Stimulated activated CD8-positive, alpha-beta memory T cell treated with anti-CD3 and anti-CD28 coated beads, Interleukin-15, amount 100 ng/mL, for 1 hour (primary cell): ENCODE measurements at regions not wholly inside any gene's neighbourhood (a gene's known extent, or its start where the extent isn't known, plus 50 kb on each side); places are given as distances from the start of the nearest gene placed in this dataset.
"Not testable (repeated sequence)": the region's sequence is repeated elsewhere in the genome, so short reads cannot be mapped to it uniquely, and the experiment has no call there.

ENCODE experiments used
- DNase-seq: peaks from one replicate; pipeline ENCODE4 v3.0.0-alpha.2; 2020; ENCODE audit warnings: low read depth

DNA sequence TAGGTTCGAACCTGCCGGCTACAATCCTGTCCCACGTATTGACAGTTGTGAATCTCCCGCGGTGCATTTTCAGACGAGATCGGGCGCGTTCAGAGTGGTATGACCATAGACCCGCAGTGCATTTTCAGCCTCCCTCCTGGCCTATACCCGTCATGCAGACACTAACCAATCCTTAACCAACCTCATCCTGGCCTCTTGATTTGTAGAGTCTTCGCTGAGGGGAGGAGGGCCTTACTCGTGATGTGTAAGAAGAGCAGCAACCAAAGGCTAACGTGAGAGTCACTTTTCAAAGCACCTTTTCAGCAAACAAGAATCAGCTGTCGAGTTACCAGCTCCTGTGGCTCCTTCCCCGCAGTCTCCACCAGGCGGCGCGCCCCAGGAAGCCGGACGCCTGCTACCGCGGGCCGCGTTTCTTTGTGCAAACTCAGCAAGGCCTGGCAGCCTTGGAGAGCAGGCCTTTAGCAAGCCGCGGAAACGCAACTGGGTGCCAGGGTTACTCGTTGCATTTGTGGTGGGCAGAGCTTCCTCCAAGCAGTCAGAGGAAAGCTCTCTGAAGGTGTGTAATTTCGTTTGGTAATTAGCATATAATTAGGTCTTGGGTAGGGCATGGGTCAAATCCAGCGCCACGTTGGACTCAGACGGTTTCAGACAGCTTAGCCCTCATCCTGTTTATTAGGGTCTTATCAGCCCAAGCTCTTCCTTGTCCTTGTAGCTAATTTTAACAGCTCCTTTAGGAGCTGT lies 139.8 kb downstream of the OR2B2 start:
- DNase-seq, result peak; percentile 66

DNA sequence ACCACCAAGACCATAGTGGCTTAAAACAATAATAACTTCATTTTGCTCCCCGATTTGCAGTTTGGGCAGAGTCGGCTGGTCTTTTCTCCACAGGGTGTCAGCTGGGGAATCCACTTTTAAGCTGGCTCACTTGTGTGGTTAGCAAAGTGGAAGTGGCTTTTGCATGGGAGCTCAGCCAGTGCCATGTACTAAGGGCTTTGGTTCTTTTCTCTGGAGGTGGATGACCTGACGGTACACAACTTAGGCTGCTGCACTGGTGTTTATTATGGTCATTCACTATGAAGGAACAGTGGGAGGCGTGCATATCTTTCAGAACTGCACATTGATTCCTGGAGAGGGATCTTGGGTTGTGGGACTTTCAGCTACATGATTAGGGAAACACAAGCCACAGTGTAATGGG lies 141.0 kb downstream of the OR2B2 start:
- no peak for DNase-seq

DNA sequence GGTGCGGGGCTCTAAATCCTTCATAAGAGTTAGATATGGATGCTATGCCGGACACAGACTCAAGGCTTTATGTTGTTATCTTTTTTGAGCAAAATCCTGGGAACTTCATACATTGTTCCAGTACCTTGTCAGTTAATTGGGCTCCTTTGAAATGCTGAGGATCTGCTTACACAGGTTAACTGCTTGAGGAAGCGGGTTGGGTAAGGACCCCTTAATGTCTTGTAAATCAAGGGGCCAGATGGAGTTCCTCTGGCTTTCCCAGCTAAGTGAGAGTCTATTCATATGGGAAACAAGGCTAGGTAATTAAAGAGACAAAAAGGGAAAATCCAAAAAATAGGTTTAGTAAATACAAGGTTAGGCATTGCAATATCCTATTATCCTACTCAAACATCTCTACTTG lies 141.5 kb downstream of the OR2B2 start:
- no peak for DNase-seq

DNA sequence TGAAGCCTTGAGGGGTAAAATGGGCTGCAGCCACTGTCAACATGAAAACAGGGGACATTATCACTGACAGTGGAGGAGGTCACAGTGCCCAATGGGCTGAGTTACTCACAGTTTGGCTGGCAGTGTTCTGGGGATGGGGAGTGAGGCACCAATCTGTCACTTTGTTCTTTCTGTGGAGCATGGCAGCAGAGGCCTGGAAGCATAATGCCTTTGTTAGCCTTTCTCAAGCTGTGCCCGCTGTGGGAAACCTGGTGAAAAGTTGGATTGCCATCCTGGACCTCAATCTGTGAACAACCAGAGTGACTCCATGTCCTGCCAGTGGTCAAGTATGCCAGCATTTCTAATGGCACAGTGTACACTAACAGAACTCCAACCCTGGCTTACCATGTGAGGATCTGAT lies 143.6 kb downstream of the OR2B2 start:
- DNase-seq, result no peak

DNA sequence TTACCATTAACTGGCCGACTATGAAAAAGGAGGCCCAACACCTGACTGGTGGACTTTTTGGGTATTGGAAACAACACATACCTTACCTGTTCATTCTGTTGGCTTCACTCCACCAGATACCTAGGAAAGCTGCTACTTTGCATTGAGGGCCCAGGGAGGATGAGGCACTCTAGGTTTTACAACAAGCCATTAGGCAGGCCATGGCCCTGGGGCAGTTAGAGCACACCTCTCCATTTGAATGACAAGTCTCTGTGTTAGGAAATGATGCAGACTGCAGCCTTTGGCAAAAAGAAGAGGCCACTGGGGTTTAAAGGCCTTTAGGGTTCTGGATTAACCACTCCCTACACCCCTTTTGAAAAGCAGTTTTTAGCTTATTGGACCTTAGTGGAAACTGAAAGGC lies 144.3 kb downstream of the OR2B2 start:
- no peak for DNase-seq

DNA sequence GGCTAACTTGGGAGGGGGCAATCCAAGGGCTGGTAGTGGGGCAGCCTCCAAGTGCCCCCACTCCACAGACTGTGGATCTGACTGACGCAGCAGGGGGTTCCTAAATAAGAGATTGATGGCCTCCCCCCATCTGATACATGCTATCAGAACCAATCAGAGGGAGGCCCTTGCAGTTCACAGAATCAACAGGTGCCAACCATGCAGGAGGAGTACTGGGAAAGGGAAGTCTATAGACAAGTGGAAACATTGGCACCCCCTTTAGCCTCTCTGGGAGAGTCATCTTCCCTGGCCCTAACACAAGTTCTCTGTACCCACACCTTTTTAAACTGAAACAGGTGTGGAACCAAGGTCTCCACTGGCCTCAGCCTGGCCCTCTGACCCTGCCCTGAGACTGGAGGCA lies 145.8 kb downstream of the OR2B2 start:
- no peak for DNase-seq

DNA sequence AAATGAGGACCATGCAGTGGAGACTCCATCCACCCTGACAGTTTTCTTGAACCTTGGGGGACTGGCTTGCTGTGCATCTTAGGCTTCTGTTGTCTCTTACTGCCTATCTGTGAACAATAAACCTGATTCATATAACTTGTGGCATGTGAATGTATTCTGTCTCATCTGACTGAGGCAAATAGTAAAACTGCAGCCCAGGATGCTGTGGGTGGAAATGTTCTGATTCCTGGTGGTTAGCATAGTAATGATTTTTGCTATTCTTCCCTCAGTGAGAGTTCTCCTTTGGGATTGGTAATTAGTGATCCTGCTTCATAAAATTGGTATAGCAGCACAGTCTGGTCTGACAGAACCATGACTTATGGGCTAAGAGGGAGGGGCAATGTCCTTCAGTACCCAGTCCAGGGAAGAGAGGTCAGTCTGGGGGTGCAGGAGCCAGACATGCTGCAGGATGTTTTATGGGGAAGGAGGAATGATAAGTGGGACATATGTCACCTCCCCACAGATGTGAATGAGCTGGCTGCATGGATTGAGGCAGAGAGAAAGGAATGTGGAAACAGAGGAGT lies 147.1 kb downstream of the OR2B2 start:
- no peak for DNase-seq

DNA sequence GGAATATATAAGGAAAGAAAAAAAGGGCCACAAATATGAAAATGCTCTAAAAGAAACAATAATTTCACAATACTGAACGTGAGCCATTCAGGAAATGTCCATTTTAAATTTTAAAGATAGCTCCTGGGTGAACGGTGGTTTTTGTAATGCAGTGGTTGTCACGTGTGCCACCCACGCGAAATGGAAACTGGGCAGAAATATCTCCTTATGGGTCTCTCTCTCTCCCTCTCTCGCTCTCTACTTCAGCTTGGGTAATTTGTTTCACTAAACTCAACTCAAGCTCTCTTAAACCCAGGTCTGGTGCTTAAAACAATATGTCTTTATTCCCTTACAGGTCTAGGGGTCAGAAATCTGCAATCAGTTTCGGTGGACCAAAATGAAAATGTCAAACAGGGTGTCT lies 150.8 kb downstream of the OR2B2 start:
- no peak for DNase-seq

DNA sequence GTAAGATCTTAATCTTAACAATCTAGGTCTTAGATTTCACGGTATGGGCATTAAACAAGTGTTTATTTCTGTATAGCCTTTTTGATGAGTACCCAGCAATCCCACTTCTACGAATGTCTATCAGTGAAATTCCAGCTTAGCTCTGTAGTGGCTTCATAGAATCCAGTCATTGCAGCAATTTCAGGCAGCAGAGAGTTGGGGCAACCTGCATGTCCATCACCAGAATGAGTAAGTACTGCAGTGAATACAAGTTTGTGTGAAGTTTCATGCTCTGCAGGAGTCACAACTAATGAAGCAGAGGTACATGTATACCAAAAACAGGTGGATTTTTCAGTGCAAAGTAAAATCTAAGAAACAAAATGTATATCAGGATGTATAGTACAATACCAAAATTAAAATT lies 151.7 kb downstream of the OR2B2 start:
- DNase-seq, result no peak

DNA sequence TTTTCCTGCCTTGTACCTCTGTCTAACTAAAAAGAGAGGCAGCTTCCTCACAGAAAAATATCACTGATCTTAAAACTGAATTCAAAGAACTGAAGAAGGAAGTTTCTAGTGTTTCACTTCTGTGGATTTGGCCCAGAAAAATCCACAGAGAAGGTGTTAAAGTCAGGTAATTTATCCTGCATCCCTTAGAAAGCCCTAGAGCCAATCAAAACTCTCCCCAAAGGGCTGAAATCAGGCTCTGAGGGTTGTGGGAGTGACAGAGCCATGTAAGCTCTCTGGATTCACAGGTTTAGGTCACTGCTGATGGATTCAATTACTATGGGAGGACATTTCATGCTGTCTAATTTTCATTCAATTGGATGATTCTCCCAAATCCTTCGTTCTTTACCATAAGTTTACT lies 152.3 kb downstream of the OR2B2 start:
- no peak for DNase-seq

DNA sequence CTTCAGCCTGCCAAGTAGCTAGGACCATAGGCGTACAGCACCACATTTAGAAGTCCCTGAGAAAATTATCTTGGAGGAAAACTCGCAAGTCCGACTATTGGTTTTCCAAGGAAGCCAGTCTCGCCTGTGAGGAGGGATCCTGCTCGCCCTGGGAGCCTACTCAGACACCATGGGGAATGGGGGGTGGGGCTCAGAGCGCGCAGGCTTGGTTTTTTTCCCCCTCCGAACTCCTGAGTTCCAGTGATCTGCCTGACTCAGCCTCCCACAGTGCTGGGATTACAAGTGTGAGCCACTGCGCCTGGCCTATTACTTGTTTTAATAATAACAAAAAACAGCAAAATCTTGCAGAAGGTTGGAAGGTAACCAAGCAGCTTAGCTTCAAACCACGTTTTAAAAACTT lies 153.7 kb downstream of the OR2B2 start:
- DNase-seq, result no peak

DNA sequence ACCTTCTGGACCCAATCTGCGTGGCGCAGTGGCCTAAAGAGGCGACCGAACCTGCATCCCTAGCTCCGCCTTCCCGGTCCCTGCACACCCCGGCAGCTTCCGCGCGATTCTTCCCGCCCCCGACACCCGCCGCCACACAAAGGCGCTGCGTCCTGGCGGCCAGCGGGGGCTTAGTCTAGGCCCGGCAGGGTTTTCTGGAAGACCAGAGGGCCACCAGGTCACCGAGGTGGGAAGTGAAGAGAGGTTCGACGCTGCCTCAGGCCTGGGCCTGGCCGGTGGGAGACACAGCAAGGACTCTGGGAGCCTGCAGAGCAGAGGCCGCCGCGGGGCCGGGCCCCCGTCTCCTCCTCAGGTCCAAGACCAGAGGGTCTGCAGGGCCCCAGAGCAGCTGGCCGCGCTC lies 154.9 kb downstream of the OR2B2 start:
- DNase-seq, result no peak

DNA sequence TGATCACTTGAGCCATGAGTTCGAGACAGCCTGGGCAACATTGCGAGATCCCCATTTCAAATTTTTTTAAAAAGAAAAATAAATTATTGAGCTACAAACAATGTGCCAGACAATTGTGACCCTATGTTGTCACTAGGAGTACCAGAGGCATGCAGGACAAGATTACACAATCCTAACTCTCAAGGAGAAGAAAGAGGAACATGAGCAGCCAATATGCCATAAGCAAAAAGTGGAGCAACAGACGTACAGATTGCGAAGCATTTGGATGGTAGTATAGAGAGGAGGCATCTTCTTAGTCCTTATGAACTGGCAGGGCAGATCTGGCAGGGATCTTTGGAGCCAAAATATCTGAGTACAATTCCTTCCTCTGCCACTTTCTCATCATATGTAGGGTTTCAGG lies 156.4 kb downstream of the OR2B2 start:
- DNase-seq, result no peak

DNA sequence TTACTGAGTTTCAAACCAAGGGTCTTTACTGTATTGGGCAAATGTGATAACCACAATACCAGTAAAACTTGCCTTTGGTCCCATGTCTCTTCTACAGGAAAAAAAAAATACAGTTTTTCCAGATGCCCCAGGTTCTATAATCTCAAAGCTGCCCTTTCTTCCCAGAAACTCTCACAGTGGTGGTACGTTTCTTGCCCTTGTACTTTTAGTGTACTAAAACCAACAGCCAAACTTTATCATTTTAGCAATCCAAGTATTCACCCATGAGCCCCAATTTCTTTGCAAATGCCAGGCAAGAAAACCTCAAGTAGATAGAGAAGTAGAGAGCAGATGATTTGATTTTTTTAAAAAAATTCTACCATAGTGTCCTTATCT lies 157.8 kb downstream of the OR2B2 start:
- DNase-seq, result no peak

DNA sequence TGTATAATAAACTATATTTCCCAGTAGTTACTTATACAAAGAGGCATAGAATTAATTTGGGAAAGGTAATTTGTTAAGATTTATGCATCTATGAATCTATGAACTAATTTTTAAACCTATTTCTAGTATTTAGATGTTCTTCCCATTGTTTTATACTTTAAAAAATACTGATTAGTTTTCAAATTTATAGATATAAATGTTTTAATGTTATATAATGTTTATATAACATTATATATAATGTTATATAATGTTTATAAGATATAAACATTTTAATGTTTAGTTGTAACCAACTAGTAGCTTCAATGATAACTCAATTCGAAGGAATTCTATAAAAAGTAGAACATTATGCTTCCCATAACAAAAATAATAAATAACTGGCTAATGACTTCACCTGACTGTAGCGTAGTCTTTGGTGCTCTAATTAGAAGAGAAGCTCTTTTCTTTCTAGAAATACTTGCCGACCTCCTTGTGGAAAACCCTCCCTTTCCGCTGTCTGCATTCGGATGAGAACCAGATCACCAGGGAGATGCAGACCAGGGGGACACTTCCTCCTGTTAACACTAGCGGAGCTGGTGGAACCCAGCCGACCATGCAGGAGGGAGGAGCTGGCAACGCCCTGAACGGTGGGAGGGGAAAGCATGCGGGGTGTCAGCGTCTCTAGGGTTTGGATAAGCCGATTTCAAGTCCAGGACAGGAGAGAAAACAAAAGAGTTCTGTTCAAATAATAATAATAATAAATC lies 158.4 kb downstream of the OR2B2 start:
- no peak for DNase-seq

DNA sequence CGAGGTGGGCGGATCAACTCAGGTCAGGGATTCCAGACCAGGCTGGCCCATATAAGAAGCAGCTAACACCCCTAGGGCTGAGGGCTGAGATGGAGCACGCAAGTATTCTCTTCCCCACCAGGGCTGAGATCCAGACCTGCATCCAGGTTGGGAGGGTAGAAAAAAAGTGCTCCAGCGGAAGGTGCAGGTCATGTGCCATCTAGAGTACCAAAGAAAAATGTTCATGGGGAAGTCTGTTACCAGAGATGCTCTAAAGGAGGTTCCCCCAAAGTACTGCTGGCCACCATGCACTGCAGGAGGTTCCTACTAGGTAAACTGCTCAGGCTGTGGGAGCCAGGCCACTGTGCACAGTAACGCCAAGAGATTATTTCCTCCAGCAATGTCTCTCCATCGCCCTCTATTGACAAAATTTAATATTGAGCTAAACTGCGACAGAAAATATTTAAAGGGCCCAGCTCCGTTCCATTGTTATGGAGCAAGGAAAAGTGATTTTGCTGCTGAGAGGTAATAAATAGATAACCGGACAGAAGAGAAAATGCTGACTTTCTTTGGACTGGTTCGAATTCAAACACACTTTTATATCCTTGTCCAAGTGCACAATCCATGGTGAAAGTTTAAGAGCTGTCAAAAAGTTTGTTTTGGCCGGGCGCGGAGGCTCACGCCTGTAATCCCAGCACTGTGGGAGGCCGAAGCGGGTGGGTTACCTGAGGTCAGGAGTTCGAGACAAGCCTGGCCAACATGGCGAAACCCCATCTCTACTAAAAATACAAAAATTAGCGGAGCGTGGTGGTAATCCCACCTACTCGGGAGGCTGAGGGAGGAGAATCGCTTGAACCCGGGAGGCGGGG lies 159.9 kb downstream of the OR2B2 start:
- DNase-seq, result no peak

DNA sequence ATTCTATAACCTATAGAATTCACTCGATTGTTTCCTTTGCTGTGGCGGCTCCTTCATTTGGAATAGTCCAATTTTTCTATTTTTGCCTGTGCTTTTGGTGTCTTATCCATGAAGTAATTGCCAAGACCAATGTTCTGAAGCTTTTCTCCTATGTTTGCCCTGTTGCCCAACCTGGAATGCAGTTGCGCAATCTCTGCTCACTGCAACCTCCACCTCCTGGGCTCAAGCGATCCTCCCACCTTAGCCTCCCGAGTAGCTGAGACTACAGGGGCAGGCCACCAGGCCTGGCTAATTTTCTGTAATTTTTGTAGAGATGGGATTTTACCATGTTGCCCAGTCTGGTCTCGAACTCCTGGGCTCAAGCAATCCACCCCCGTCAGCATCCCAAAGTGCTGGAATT lies 163.5 kb downstream of the OR2B2 start:
- no peak for DNase-seq

DNA sequence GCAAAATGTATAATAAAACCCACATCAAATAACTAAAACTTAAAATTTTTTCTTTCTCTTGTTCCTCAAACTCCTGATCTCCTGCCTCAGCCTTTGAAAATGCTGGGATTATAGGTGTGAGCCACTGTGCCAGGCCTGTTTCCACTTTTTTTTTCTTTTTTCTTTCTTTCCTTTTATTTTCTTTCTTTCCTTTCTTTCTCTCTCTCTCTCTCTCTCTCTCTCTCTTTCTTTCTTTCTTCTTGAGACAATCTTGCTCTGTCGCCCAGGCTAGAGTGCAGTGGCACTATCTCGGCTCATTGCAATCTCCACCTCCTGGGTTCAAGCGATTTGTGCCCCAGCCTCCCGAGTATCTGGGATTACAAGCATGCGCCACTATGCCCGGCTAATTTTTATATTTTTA lies 164.6 kb downstream of the OR2B2 start:
- DNase-seq, result no peak

DNA sequence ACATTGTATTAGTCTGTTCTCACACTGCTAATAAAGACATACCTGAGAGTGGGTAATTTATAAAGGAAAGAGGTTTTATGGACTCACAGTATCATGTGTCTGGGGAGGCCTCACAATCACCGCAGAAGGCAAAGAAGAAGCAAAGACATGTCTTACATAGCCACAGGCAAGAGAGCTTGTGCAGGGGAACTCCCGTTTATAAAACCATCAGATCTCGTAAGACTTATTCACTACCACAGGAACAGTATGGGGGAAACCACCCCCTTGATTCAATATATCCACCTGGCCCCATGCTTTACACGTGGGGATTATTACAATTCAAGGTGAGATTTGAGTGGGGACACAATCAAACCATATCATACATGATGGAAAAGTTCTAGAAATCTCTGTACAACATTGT lies 165.3 kb downstream of the OR2B2 start:
- DNase-seq, result not testable (repeated sequence)

DNA sequence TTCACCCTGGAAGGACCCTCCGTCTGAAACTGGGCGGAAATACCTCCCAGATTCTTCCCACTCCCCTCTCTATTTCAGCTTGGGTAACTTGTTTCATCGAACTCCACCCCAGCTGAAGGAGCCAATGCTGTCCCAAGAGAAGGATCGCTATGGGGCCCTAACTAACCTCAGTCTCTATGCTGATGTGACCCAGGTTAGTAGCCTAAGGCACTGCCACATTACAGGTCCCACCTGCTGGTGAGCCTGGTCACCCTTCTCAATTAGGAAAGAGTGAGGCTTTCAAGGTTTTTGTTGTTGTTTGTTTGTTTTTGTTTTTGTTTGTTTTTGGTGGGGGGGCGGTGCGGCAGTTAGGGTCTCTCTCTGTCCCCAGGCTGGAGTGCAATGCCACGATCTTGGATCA lies 168.4 kb downstream of the OR2B2 start:
- no peak for DNase-seq

DNA sequence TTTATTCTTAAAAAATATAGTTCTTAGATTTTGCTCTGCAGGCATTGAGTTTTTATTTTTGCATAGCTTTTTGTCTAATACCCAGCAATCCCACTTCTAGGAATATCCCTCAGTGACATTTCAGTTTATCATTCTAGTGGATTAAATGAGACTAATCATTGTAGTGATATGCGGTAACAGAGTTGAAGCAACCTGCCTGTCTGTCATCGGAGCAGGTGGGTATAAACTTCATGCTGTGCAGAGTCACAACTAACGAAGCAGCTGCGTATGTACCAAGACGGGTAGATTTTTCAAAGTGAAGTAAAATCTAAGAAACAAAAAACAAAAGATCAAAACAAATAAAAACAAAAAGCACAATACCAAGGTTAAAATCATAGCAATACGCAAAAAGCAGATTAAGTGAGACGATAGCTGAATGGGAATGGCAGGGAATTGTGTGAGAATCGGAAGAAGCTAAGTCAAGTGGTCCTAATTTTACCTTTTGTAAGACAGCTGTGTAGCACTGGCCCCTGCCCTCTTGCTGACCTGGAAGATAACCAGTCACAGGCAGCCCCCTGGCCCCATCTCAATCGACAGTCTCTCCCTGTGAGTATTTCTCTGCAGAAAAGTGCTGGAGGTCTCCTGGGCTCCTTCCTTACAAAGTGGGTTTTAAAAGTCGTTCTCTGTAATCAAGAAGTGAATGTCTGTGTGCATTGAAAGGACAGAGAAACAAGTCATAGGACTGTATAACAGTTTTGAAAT lies 169.2 kb downstream of the OR2B2 start:
- no peak for DNase-seq

DNA sequence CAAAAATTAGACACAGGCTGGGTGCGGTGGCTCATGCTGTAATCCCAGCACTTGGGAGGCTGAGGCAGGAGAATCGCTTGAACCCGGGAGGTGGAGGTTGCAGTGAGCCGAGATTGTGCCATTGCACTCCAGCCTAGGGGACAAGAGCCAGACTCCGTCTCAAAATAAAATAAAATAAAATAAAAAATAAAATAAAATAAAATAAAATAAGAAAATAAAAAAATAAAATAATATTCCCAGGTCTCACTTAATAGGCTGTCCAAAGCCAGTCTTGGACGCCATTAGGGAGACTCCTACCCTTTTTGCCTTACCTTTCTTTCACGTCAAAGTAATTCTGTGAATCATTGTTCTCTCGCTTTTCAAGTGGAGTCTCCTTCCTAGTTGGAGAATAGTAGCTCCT lies 172.3 kb downstream of the OR2B2 start:
- DNase-seq, result not testable (repeated sequence)
